GM20000 (cell line): ENCODE measurements at regions not wholly inside any gene's neighbourhood (a gene's known extent, or its start where the extent isn't known, plus 50 kb on each side); places are given as distances from the start of the nearest gene placed in this dataset.
A peak's percentile ranks its signal among the peaks of the same experiment; 100 is the strongest.

Source experiments
- DNase-seq: peaks from one replicate; pipeline ENCODE4 v3.0.0; 2012; ENCODE audit warnings: low spot score
- TF ChIP-seq, protein P1 (sequence below): IDR thresholded peaks from 2 replicates; pipeline ENCODE4 v1.5.1; 2012; ENCODE audit warnings: mild to moderate bottlenecking, control low read depth; ENCODE audit errors: extremely low read depth, missing control alignments

DNA sequence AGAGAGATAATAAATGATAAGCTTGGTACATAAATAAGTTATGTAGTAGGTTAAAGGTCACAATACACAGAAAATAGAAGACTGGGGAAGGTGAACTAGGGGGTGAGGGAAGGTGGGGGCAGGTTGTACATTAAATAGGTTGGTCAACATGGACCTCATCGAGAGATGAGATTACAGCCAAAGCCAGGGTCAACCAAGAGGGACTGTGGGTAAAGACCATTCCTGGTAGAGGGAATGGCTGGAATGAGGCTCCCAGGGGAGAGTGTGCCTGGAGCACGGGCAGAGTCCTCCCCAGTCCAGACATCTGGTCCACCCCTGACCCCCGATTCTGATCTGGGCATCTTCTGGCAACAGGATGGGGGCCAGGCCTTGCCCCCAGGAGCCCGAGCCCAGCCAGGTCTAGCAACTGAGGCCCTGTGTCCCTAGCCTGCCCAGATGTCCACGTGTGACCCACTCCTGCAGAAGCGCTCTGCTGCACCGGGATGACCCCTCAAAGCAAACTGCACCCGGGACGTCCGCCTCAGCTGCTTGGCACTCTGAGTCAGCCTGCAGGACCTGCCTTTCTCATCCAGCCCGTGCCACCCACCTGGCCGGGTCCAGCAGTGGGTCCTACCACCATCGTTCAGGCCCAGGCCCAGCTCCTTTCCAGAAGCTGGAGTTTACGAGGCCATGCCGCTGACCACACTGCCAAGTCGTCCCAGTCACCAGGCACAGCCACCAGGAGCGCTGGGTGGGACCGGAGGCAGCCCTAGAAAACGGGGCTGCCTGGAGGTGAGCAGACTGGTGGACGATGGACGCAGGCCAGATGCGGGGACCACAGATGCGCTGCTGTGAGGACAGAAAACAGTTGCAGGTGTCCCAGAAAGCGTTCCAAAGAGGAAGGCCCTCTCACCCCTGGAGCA is 56.2 kb upstream of the ID2 start:
- DNase-seq, result no peak
- TF ChIP-seq, protein P1, sequence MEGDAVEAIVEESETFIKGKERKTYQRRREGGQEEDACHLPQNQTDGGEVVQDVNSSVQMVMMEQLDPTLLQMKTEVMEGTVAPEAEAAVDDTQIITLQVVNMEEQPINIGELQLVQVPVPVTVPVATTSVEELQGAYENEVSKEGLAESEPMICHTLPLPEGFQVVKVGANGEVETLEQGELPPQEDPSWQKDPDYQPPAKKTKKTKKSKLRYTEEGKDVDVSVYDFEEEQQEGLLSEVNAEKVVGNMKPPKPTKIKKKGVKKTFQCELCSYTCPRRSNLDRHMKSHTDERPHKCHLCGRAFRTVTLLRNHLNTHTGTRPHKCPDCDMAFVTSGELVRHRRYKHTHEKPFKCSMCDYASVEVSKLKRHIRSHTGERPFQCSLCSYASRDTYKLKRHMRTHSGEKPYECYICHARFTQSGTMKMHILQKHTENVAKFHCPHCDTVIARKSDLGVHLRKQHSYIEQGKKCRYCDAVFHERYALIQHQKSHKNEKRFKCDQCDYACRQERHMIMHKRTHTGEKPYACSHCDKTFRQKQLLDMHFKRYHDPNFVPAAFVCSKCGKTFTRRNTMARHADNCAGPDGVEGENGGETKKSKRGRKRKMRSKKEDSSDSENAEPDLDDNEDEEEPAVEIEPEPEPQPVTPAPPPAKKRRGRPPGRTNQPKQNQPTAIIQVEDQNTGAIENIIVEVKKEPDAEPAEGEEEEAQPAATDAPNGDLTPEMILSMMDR, result no peak

DNA sequence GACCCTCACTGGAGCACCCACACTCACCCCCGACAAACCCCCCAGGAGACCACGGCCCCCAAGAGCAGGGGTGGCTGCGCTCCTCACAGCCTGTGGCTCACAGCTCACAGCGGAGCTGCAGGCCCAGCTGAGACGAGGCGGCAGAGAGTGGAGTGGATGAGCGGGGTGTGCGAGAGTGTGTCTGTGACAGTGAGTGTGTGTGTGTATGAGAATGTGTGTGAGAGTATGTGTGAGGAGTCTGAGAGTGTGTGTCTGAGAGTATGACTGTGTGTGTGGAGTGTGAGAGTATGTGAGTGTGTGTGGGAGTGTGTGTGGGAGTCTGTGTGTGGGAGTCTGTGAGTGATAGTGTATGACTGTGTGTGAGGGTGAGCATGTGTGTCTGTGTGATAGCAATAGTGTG is 55.3 kb upstream of the ID2 start:
- no peak for DNase-seq
- TF ChIP-seq, protein P1, result no peak

DNA sequence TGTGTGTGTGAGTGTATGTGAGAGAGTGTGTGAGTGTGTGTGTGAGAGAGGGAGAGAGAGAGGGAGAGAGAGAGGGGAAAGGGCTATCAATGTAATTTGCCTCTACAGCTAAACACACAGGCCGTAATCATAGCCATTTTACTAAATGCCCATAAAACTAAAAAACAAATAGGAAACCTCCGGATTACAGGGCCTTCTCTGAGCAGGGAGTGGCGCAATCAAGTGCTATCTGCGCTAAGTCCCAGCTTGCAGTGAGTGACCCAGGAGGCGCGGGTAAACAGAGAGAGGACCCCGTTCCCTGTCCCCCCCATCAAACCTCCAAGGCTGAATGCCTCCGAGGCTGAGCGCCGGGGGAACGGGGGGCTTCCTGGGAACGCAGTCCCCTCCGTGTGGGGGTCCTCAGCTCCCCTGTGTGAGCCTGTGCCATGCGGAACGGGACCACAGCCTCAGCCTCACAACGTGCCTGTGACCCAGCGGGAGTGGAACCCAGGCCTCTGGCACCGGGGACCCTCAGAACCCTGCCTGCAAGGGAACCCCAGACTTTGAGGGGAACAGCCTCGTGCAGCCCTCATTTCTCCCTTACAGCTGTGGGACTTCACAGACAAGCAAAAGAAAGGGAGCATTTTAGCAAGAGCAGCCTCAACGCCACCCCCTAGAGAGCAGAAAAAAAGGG is 54.7 kb upstream of the ID2 start:
- TF ChIP-seq, protein P1, result no peak
- no peak for DNase-seq

DNA sequence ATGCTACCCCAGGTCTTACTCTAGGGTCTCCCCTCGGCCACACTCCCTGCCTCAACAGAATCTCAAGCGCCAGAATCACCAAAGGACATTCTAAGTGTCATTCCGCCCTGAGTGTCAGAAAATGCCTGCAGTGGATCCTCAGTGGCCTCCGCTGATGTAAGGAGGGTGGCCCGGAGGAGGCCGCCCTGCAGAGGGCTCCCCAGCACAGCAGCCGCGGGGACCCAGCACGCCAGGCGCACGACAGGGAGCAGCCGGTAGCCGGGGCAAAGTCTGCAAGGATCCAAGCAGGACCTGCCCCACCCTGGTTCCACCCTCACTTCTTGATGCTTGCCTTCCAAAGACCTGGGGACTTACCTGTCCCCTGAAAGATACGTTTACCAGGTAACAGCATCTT is 54.2 kb upstream of the ID2 start:
- no peak for DNase-seq
- TF ChIP-seq, protein P1, result no peak

DNA sequence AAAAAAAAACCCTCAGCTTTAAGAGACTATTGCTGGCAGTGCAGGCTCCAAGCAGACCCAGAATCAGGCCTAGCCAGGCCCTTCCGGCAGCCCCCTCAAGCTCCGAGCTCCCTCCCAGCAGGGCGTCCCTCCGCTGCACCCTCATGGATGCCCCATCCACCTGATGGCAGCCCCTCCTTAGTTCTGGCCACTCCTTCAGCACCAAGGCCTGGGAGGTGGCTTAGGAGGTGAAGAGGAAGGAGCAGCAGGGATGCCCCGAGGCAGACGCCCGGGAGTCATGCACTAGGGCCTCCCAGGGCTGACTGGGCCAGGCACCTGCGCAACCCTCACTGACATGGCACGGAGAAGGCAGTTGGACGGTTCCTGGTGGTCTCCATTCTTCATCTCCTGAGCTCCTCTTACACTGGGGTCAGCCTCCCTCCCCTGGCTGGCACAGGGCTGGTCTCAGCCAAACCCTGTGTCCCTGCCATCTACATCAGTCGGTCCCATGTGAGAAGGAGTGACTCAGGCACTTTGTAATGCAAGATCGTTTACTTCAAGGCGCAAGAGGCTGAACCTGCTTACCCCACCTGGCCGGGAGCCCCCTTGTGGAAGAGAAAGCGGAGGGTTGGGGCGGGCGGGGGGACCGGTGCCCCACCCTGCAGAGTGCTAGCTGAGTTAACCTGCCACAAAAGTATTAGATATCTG is 53.5 kb upstream of the ID2 start:
- peak; percentile 51 for DNase-seq
- TF ChIP-seq, protein P1, result no peak

DNA sequence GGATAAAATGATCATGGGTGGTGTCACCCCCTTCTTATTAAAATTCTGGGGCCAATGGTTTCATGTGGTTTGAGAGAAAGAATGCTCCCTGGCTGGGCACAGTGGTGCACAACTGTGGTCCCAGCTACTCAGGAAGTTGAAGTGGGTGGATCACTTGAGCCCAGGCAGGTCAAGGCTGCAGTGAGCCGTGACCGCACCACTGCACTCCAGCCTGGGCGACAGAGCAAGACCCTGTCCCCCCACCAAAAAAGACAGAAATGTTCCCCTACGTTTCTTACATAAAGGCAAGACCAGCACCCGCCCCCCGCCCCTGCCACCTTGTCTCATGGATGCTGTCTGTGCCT is 53.0 kb upstream of the ID2 start:
- no peak for DNase-seq
- TF ChIP-seq, protein P1, result no peak

DNA sequence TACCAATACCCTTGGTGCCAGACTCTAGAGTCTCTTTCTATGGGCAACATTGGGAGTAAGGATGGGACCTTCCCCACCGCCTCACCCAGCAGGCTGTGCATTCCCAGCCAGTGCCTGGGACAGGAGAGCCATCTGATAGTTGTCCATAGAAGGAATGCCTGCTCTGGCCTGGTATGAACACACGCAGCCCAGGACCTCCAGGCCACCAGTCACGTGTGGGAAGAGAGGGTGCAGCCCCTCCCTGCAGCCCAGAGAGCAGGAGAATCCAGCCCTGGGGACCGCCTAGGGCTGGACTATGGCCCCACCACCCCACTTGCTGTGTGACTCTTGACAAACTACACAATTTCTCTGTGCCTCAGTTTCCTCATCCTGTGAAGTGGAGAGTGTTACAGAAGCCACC is 52.5 kb upstream of the ID2 start:
- TF ChIP-seq, protein P1, result no peak
- DNase-seq, result no peak
